ENCODE measurements at regions not wholly inside any gene's neighbourhood (a gene's known extent, or its start where the extent isn't known, plus 50 kb on each side); places are given as distances from the start of the nearest gene placed in this dataset.

- TF ChIP-seq, protein P1, sequence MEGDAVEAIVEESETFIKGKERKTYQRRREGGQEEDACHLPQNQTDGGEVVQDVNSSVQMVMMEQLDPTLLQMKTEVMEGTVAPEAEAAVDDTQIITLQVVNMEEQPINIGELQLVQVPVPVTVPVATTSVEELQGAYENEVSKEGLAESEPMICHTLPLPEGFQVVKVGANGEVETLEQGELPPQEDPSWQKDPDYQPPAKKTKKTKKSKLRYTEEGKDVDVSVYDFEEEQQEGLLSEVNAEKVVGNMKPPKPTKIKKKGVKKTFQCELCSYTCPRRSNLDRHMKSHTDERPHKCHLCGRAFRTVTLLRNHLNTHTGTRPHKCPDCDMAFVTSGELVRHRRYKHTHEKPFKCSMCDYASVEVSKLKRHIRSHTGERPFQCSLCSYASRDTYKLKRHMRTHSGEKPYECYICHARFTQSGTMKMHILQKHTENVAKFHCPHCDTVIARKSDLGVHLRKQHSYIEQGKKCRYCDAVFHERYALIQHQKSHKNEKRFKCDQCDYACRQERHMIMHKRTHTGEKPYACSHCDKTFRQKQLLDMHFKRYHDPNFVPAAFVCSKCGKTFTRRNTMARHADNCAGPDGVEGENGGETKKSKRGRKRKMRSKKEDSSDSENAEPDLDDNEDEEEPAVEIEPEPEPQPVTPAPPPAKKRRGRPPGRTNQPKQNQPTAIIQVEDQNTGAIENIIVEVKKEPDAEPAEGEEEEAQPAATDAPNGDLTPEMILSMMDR (conservative IDR thresholded peaks at IDR 0.05) = no peak
- no peak for TF ChIP-seq ZFX (IDR thresholded peaks at IDR 0.05)
Measured at GRCh38 chr1:82387012-82387366, 586.3 kb downstream of the ADGRL2 start.

Measured in C4-2B (cell line).